ENCODE measurements at regions not wholly inside any gene's neighbourhood (a gene's known extent, or its start where the extent isn't known, plus 50 kb on each side); places are given as distances from the start of the nearest gene placed in this dataset.

- no peaks in the 10 kb centered on the region for H3K36me3 ChIP-seq (ENCODE audit: control insufficient read depth in 5 of 5, insufficient read depth in 5 of 5, low read length in 5 of 5)
- no peak overlapping the region for H3K9ac ChIP-seq (ENCODE audit: low read length in 5 of 5)
- H3K4me3 ChIP-seq (ENCODE audit: low read depth in 1 of 5, low read length in 5 of 5), result no peak overlapping the region
- H3K4me1 ChIP-seq (ENCODE audit: control insufficient read depth in 5 of 5, insufficient read depth in 5 of 5, low read length in 5 of 5), result peaks cover 0 to 35% (median 19%) of the 10 kb centered on the region in 5 donors
- peaks cover 0 to 4% (median 3%) of the 10 kb centered on the region in 5 donors for H3K27me3 ChIP-seq (ENCODE audit: control insufficient read depth in 5 of 5, insufficient read depth in 4 of 5, low read length in 5 of 5)
- H3K9me3 ChIP-seq (ENCODE audit: control insufficient read depth in 5 of 5, low read length in 5 of 5), result peaks cover 0 to 4% (median 0%) of the 10 kb centered on the region in 5 donors
- no peak overlapping the region for H3K27ac ChIP-seq (ENCODE audit: low read depth, low read length)
Observed at GRCh38 chr1:54462597-54463258, 56.5 kb upstream of the SSBP3 start.

GRCh38 chr1:54461731-54462596 lies 55.8 kb upstream of the SSBP3 start:
- Histone ChIP-seq H3K36me3 (ENCODE audit: control insufficient read depth in 5 of 5, insufficient read depth in 5 of 5, low read length in 5 of 5) (no peaks in the 10 kb centered on the region), H3K27me3 (ENCODE audit: control insufficient read depth in 5 of 5, insufficient read depth in 4 of 5, low read length in 5 of 5) (peaks cover 0 to 4% (median 3%) of the 10 kb centered on the region in 5 donors), H3K9ac (ENCODE audit: low read length in 5 of 5) (no peak overlapping the region), H3K9me3 (ENCODE audit: control insufficient read depth in 5 of 5, low read length in 5 of 5) (peaks cover 0 to 4% (median 0%) of the 10 kb centered on the region in 5 donors), H3K4me1 (ENCODE audit: control insufficient read depth in 5 of 5, insufficient read depth in 5 of 5, low read length in 5 of 5) (peaks cover 0 to 35% (median 19%) of the 10 kb centered on the region in 5 donors), H3K27ac (ENCODE audit: low read depth, low read length) (no peak overlapping the region), H3K4me3 (ENCODE audit: low read depth in 1 of 5, low read length in 5 of 5) (no peak overlapping the region)

GRCh38 chr1:54460861-54461387 lies 54.7 kb upstream of the SSBP3 start:
- H3K9ac ChIP-seq (ENCODE audit: low read length in 5 of 5), result no peak overlapping the region
- no peaks in the 10 kb centered on the region for H3K36me3 ChIP-seq (ENCODE audit: control insufficient read depth in 5 of 5, insufficient read depth in 5 of 5, low read length in 5 of 5)
- peaks cover 0 to 4% (median 3%) of the 10 kb centered on the region in 5 donors for H3K27me3 ChIP-seq (ENCODE audit: control insufficient read depth in 5 of 5, insufficient read depth in 4 of 5, low read length in 5 of 5)
- no peak overlapping the region for H3K27ac ChIP-seq (ENCODE audit: low read depth, low read length)
- peaks cover 0 to 35% (median 19%) of the 10 kb centered on the region in 5 donors for H3K4me1 ChIP-seq (ENCODE audit: control insufficient read depth in 5 of 5, insufficient read depth in 5 of 5, low read length in 5 of 5)
- peaks cover 0 to 4% (median 0%) of the 10 kb centered on the region in 5 donors for H3K9me3 ChIP-seq (ENCODE audit: control insufficient read depth in 5 of 5, low read length in 5 of 5)
- H3K4me3 ChIP-seq (ENCODE audit: low read depth in 1 of 5, low read length in 5 of 5), result no peak overlapping the region

- Histone ChIP-seq H3K4me3 (ENCODE audit: low read depth in 1 of 5, low read length in 5 of 5) (no peak overlapping the region), H3K9me3 (ENCODE audit: control insufficient read depth in 5 of 5, low read length in 5 of 5) (peaks cover 0 to 4% (median 0%) of the 10 kb centered on the region in 5 donors), H3K36me3 (ENCODE audit: control insufficient read depth in 5 of 5, insufficient read depth in 5 of 5, low read length in 5 of 5) (no peaks in the 10 kb centered on the region), H3K9ac (ENCODE audit: low read length in 5 of 5) (no peak overlapping the region), H3K27ac (ENCODE audit: low read depth, low read length) (no peak overlapping the region), H3K4me1 (ENCODE audit: control insufficient read depth in 5 of 5, insufficient read depth in 5 of 5, low read length in 5 of 5) (peaks cover 0 to 35% (median 17%) of the 10 kb centered on the region in 5 donors), H3K27me3 (ENCODE audit: control insufficient read depth in 5 of 5, insufficient read depth in 4 of 5, low read length in 5 of 5) (peaks cover 0 to 4% (median 3%) of the 10 kb centered on the region in 5 donors)
Observed at GRCh38 chr1:54460351-54460750, 54.2 kb upstream of the SSBP3 start.

- peaks cover 0 to 4% (median 3%) of the 10 kb centered on the region in 5 donors for H3K27me3 ChIP-seq (ENCODE audit: control insufficient read depth in 5 of 5, insufficient read depth in 4 of 5, low read length in 5 of 5)
- peaks cover 0 to 29% (median 14%) of the 10 kb centered on the region in 5 donors for H3K4me1 ChIP-seq (ENCODE audit: control insufficient read depth in 5 of 5, insufficient read depth in 5 of 5, low read length in 5 of 5)
- H3K27ac ChIP-seq (ENCODE audit: low read depth, low read length), result no peak overlapping the region
- no peaks in the 10 kb centered on the region for H3K36me3 ChIP-seq (ENCODE audit: control insufficient read depth in 5 of 5, insufficient read depth in 5 of 5, low read length in 5 of 5)
- H3K9me3 ChIP-seq (ENCODE audit: control insufficient read depth in 5 of 5, low read length in 5 of 5), result peaks cover 0 to 4% (median 0%) of the 10 kb centered on the region in 5 donors
- no peak overlapping the region for H3K9ac ChIP-seq (ENCODE audit: low read length in 5 of 5)
- H3K4me3 ChIP-seq (ENCODE audit: low read depth in 1 of 5, low read length in 5 of 5), result no peak overlapping the region
Observed at GRCh38 chr1:54459726-54460191, 53.6 kb upstream of the SSBP3 start.

- H3K27ac ChIP-seq (ENCODE audit: low read depth, low read length), result no peak overlapping the region
- H3K36me3 ChIP-seq (ENCODE audit: control insufficient read depth in 5 of 5, insufficient read depth in 5 of 5, low read length in 5 of 5), result no peaks in the 10 kb centered on the region
- H3K27me3 ChIP-seq (ENCODE audit: control insufficient read depth in 5 of 5, insufficient read depth in 4 of 5, low read length in 5 of 5), result peaks cover 0 to 4% (median 3%) of the 10 kb centered on the region in 5 donors
- H3K9ac ChIP-seq (ENCODE audit: low read length in 5 of 5), result no peak overlapping the region
- no peak overlapping the region for H3K4me3 ChIP-seq (ENCODE audit: low read depth in 1 of 5, low read length in 5 of 5)
- peaks cover 0 to 4% (median 0%) of the 10 kb centered on the region in 5 donors for H3K9me3 ChIP-seq (ENCODE audit: control insufficient read depth in 5 of 5, low read length in 5 of 5)
- peaks cover 0 to 23% (median 8%) of the 10 kb centered on the region in 5 donors for H3K4me1 ChIP-seq (ENCODE audit: control insufficient read depth in 5 of 5, insufficient read depth in 5 of 5, low read length in 5 of 5)
Observed at GRCh38 chr1:54459140-54459539, 52.9 kb upstream of the SSBP3 start.

- Histone ChIP-seq H3K27ac (ENCODE audit: low read depth, low read length) (no peak overlapping the region), H3K9me3 (ENCODE audit: control insufficient read depth in 5 of 5, low read length in 5 of 5) (peaks cover 0 to 4% (median 0%) of the 10 kb centered on the region in 5 donors), H3K27me3 (ENCODE audit: control insufficient read depth in 5 of 5, insufficient read depth in 4 of 5, low read length in 5 of 5) (peaks cover 0 to 4% (median 3%) of the 10 kb centered on the region in 5 donors), H3K9ac (ENCODE audit: low read length in 5 of 5) (no peak overlapping the region), H3K36me3 (ENCODE audit: control insufficient read depth in 5 of 5, insufficient read depth in 5 of 5, low read length in 5 of 5) (no peaks in the 10 kb centered on the region), H3K4me3 (ENCODE audit: low read depth in 1 of 5, low read length in 5 of 5) (no peak overlapping the region), H3K4me1 (ENCODE audit: control insufficient read depth in 5 of 5, insufficient read depth in 5 of 5, low read length in 5 of 5) (peaks cover 0 to 9% (median 0%) of the 10 kb centered on the region in 5 donors)
Observed at GRCh38 chr1:54456921-54457529, 50.8 kb upstream of the SSBP3 start.

- H3K27ac ChIP-seq (ENCODE audit: low read depth, low read length), result no peak overlapping the region
- H3K27me3 ChIP-seq (ENCODE audit: control insufficient read depth in 5 of 5, insufficient read depth in 4 of 5, low read length in 5 of 5), result peaks cover 0 to 4% (median 3%) of the 10 kb centered on the region in 5 donors
- H3K4me1 ChIP-seq (ENCODE audit: control insufficient read depth in 5 of 5, insufficient read depth in 5 of 5, low read length in 5 of 5), result peaks cover 0 to 9% (median 0%) of the 10 kb centered on the region in 5 donors
- H3K36me3 ChIP-seq (ENCODE audit: control insufficient read depth in 5 of 5, insufficient read depth in 5 of 5, low read length in 5 of 5), result no peaks in the 10 kb centered on the region
- no peak overlapping the region for H3K9ac ChIP-seq (ENCODE audit: low read length in 5 of 5)
- H3K4me3 ChIP-seq (ENCODE audit: low read depth in 1 of 5, low read length in 5 of 5), result no peak overlapping the region
- peaks cover 0 to 4% (median 0%) of the 10 kb centered on the region in 5 donors for H3K9me3 ChIP-seq (ENCODE audit: control insufficient read depth in 5 of 5, low read length in 5 of 5)
Observed at GRCh38 chr1:54456361-54456760, 50.2 kb upstream of the SSBP3 start.
